Stimulated activated naive B cell treated with anti-CD40 and anti-IgM and Interleukin-4, amounts not matched to agents 10 μg/mL and 1 μg/mL and 100 μg/mL, for 72 hours (primary cell): ENCODE measurements at regions not wholly inside any gene's neighbourhood (a gene's known extent, or its start where the extent isn't known, plus 50 kb on each side); places are given as distances from the start of the nearest gene placed in this dataset.

Source experiments
- ATAC-seq, 2 donors: fragments of 150-1000 bp; cut with Tn5 transposase; replicated peaks; 2 replicates each; pipeline ENCODE4 v1.10.0; 2021; ENCODE audit warnings: moderate library complexity in 1 of 2
- DNase-seq: peaks from one replicate; pipeline ENCODE4 v3.0.0; 2021
- H3K27ac Mint-ChIP-seq: one replicate; pipeline ENCODE4 v1.8.0; 2022; ENCODE audit warnings: mild to moderate bottlenecking, mixed read lengths
- H3K27me3 Mint-ChIP-seq, 2 donors: one replicate each; pipeline ENCODE4 v1.8.0; 2022; ENCODE audit warnings: mixed read lengths in 2 of 2
- H3K36me3 Mint-ChIP-seq, 2 donors: one replicate each; pipeline ENCODE4 v1.8.0; 2022; ENCODE audit warnings: mixed read lengths in 2 of 2, mild to moderate bottlenecking in 1 of 2
- H3K4me1 Mint-ChIP-seq, 2 donors: one replicate each; pipeline ENCODE4 v1.8.0; 2022; ENCODE audit warnings: mixed read lengths in 2 of 2, mild to moderate bottlenecking in 1 of 2
- H3K4me3 Mint-ChIP-seq, 2 donors: one replicate each; pipeline ENCODE4 v1.8.0; 2022; ENCODE audit warnings: mild to moderate bottlenecking in 2 of 2, mixed read lengths in 2 of 2, moderate library complexity in 1 of 2
- H3K9me3 Mint-ChIP-seq, 2 donors: one replicate each; pipeline ENCODE4 v1.8.0; 2022; ENCODE audit warnings: mixed read lengths in 2 of 2, mild to moderate bottlenecking in 1 of 2

DNA sequence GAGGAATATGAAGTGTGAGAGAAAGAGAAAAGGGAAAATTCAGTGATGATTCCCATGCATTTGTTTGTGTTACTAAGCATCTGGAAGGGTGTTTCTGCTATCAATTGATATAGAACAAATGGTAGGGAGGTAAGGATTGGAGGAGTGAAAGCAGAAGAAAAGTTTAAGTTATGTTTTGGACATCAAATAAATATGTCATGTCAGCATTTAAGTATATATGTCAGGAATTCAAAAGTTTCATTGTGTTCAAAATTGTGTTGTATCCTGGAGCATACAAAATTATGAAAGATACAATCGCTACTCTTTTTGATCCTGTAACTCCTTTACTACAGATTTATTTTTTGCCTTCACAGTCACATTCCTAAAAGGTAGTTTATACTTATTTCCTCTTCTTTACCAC is 885.8 kb downstream of the KCNA4 start:
- H3K27me3 Mint-ChIP-seq = no peaks in the 10 kb centered on the region
- peaks cover 3 to 4% of the 10 kb centered on the region in 2 donors for H3K9me3 Mint-ChIP-seq
- DNase-seq = no peak
- no peak for ATAC-seq
- H3K4me1 Mint-ChIP-seq = no peaks in the 10 kb centered on the region
- no peak overlapping the region for H3K27ac Mint-ChIP-seq
- no peak overlapping the region for H3K4me3 Mint-ChIP-seq
- no peaks in the 10 kb centered on the region for H3K36me3 Mint-ChIP-seq

DNA sequence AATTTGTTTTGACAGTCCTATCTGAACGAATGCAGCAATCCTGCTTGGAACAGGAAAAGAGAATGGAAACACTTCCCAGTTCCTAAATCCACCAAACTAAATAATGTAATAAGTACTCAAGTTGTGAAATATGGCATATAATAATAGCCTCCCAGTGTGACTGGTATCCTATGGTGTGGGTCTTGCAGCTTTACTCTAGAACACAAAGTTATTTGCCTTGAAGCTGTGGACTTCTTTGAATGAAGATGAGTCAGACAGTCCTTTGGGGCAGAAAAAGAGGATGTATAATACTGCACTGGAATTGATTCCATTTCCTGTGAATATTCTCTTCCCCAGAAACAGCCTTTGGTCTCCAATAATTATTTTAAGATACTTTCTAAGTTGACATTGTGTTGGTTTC is 887.0 kb downstream of the KCNA4 start:
- H3K9me3 Mint-ChIP-seq = peaks cover 3 to 4% of the 10 kb centered on the region in 2 donors
- no peak overlapping the region for H3K4me3 Mint-ChIP-seq
- ATAC-seq (no peak), DNase-seq (no peak)
- no peaks in the 10 kb centered on the region for H3K27me3 Mint-ChIP-seq
- H3K4me1 Mint-ChIP-seq = no peaks in the 10 kb centered on the region
- H3K27ac Mint-ChIP-seq = no peak overlapping the region
- H3K36me3 Mint-ChIP-seq = no peaks in the 10 kb centered on the region

DNA sequence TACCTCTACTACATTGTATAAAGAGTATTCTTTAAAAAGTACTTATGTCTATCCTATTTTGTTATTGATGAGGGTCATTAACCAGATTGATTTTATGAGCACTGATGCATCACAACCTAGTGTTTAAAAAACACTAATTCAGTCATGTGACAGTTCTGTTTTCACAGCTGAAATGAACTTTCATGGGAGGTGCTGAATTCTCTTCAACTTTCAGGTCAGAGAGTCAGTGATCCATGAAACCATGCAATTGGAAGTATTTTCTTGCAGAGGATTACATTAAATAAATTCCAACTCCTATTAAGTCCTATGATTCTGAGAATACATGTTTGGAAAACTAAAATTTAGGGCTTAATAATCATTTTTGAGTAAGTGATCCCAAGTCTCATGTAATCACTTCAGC is 889.4 kb downstream of the KCNA4 start:
- H3K27ac Mint-ChIP-seq = no peak overlapping the region
- H3K9me3 Mint-ChIP-seq = peaks cover 3 to 4% of the 10 kb centered on the region in 2 donors
- no peaks in the 10 kb centered on the region for H3K36me3 Mint-ChIP-seq
- ATAC-seq = no peak
- DNase-seq = no peak
- H3K4me1 Mint-ChIP-seq = no peaks in the 10 kb centered on the region
- H3K27me3 Mint-ChIP-seq = no peaks in the 10 kb centered on the region
- no peak overlapping the region for H3K4me3 Mint-ChIP-seq

DNA sequence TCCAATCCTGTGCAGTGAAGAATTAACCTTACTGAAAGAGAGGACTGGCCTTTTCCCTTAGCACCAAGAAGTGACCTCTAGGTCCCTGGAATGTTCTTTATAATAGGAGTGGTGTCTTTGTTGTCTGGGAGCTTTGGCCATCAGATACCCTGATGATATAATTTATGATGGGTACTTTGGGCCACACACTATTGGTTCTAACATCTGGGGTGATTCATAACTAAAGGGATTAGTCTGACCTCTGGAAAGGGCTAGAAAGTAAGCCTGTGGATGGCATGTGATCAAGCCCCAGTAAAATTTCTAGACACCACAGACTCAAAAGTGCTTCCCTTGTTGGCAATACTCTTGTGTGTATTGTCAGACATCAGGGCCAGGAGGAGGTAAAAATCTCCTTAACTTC is 891.2 kb downstream of the KCNA4 start:
- Mint-ChIP-seq H3K27ac (no peak overlapping the region), H3K4me3 (no peak overlapping the region), H3K4me1 (no peaks in the 10 kb centered on the region), H3K36me3 (no peaks in the 10 kb centered on the region), H3K27me3 (no peaks in the 10 kb centered on the region), H3K9me3 (no peaks in the 10 kb centered on the region)
- DNase-seq (no peak), ATAC-seq (no peak)

DNA sequence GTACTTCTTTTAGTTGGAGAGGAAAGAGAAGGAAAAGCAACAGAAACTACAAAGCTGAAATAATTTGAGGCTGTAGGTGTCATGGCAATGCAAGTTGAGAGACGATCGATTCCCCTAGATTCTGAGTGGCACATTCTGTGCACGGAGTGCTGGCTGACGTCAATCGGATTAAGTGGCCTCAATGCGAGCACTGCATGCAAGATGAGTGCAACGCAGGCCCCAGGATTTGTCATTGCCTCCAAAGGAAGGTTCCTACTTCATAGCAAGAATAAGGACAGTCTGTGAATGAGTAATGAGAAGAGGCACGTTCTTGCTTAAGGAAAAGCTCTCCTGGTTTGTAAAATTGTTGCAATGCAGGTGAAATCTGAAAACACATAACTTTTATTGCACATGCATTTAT is 892.4 kb downstream of the KCNA4 start:
- ATAC-seq = no peak
- H3K4me3 Mint-ChIP-seq = no peak overlapping the region
- no peaks in the 10 kb centered on the region for H3K36me3 Mint-ChIP-seq
- DNase-seq = no peak
- H3K4me1 Mint-ChIP-seq = no peaks in the 10 kb centered on the region
- no peak overlapping the region for H3K27ac Mint-ChIP-seq
- no peaks in the 10 kb centered on the region for H3K27me3 Mint-ChIP-seq
- peaks cover 0 to 4% of the 10 kb centered on the region in 2 donors for H3K9me3 Mint-ChIP-seq

DNA sequence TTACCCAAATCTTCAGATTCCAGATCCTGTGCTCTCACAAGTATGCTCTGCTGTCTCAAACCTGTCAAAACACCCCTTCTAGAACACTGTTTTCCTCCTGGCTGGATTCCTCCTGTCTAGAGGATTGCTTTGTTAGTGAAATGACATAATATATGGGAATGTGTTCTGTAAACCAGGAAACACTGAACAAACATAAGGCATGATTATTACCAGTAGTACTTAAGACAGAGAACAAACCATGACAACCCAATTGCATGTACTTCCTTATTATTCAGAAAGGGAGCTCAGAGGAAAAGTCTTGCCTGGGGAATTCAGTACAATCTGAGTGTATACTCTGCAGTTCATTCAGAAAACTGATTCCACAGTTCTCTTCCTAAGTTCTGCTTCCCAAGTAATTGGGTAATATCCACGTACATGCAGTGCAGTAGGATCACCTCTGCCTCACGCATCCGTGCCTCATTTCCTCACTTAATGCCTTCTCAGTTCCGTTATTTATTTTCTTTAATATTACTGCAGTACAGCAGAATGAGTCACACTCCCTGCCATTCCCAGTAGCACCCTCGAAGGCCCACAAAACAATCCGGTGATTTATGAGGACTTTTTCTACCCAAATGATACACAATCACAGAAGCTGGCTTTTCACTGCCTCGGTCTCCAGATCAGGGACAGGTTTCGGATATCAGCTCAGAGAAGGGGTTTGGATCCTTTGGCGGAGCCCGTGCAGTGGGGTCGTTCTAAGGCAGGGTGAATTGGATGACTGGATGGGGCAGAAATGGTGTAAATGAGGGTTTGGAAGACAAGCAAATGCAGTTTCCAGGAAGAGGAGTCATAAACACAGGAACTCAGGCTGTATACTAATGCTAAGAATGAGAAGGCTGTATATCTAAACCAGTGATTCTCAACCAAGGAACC is 896.9 kb downstream of the KCNA4 start:
- Mint-ChIP-seq H3K36me3 (no peaks in the 10 kb centered on the region), H3K4me3 (no peak overlapping the region), H3K27me3 (no peaks in the 10 kb centered on the region), H3K4me1 (no peaks in the 10 kb centered on the region), H3K27ac (no peak overlapping the region), H3K9me3 (peaks cover 3 to 8% of the 10 kb centered on the region in 2 donors)
- no peak for DNase-seq
- ATAC-seq = no peak

DNA sequence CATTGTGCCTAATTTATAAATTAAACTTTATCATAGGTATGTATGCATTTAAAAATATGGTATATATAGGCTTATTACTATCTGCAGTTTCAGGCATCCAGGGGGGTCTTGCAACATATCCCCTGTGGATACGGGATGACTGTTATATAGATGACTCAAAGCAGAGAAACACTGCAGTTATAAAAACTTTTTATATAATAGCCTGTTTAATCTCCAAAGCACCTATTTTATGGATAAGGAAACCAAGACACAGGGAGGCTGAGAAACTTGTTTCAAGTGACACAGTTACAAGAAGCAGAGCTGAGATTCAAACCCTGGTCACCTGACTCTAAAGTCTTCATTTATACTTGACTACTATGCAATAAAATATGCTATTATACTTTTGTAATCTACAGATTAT is 897.7 kb downstream of the KCNA4 start:
- Mint-ChIP-seq H3K36me3 (no peaks in the 10 kb centered on the region), H3K27ac (no peak overlapping the region), H3K4me1 (no peaks in the 10 kb centered on the region), H3K27me3 (no peaks in the 10 kb centered on the region), H3K4me3 (no peak overlapping the region), H3K9me3 (peaks cover 3 to 8% of the 10 kb centered on the region in 2 donors)
- ATAC-seq (no peak), DNase-seq (no peak)

DNA sequence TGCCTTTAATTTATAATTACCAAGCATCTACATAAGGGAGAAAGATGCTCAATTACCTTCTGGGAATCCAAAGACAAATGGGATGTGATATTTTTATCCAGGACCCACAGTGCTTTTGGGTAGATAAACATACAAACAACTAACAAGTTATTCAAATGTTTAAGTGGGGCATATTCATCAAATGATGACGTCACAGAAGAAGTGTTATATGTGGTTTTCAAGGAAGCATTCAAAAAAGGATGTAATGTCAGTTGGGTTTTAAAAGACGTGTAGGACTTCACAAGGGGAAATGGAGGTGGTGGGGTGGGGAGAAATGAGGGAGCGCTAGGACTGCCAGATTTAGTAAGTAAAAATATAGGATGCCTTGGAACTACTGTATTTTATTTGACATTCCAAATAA is 915.9 kb downstream of the KCNA4 start:
- H3K27ac Mint-ChIP-seq = no peak overlapping the region
- H3K36me3 Mint-ChIP-seq = no peaks in the 10 kb centered on the region
- ATAC-seq (no peak), DNase-seq (no peak)
- H3K4me1 Mint-ChIP-seq = no peaks in the 10 kb centered on the region
- H3K27me3 Mint-ChIP-seq = no peaks in the 10 kb centered on the region
- peaks cover 5 to 8% of the 10 kb centered on the region in 2 donors for H3K9me3 Mint-ChIP-seq
- no peak overlapping the region for H3K4me3 Mint-ChIP-seq

DNA sequence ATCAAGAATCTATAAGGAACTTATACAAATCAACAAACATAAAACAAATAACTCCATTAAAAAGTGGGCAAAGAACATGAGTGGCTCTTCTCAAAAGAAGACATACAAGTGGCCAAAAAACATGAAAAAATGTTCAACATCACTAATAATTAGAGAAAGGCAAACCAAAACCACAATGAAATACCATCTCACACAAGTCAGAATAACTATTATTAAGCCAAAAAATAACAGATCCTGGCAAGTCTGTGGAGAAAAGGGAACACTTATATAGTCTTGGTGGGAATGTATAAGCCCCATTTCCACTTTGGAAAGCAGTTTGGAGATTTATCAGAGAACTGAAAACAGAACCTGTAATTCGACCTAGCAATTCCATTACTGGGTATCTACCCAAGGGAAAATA is 921.0 kb downstream of the KCNA4 start:
- H3K4me3 Mint-ChIP-seq = no peak overlapping the region
- DNase-seq (no peak), ATAC-seq (no peak)
- no peaks in the 10 kb centered on the region for H3K36me3 Mint-ChIP-seq
- H3K27me3 Mint-ChIP-seq = no peaks in the 10 kb centered on the region
- H3K9me3 Mint-ChIP-seq = peaks cover 0 to 5% of the 10 kb centered on the region in 2 donors
- H3K27ac Mint-ChIP-seq = no peak overlapping the region
- no peaks in the 10 kb centered on the region for H3K4me1 Mint-ChIP-seq

DNA sequence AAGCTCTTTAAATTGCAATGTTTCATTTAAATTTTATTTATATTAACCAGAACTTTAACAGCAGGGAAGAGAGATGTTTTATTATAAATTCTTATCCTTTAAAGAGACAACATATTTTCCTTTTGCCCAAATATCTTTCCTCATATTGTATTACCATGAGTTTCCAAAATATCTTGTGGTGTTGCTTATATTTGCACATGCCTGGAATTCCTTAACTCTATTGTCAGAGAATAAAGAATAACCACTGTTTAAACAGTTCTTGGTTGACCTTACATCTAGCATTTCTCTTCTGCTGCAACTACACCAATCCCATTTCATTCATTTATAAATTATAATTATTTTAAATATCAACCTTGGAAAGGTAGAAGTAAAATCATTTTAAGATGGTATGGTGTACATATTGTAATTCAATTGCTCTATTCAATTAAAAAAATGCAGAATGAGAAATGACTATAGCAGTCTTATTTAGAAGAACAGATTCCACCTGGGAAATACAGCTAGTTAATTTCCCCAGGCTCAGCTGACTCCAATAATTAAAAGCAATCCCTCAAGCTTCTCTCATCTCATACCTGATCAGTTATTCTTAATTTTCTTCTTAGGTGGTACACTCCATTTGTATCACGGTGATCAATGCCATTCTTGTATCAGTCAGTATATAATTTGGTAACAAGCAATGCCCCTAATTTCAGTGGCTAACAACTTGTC is 923.3 kb downstream of the KCNA4 start:
- Mint-ChIP-seq H3K27me3 (no peaks in the 10 kb centered on the region), H3K4me1 (no peaks in the 10 kb centered on the region), H3K4me3 (no peak overlapping the region), H3K9me3 (peaks cover 0 to 6% of the 10 kb centered on the region in 2 donors), H3K36me3 (no peaks in the 10 kb centered on the region), H3K27ac (no peak overlapping the region)
- DNase-seq (no peak), ATAC-seq (no peak)

DNA sequence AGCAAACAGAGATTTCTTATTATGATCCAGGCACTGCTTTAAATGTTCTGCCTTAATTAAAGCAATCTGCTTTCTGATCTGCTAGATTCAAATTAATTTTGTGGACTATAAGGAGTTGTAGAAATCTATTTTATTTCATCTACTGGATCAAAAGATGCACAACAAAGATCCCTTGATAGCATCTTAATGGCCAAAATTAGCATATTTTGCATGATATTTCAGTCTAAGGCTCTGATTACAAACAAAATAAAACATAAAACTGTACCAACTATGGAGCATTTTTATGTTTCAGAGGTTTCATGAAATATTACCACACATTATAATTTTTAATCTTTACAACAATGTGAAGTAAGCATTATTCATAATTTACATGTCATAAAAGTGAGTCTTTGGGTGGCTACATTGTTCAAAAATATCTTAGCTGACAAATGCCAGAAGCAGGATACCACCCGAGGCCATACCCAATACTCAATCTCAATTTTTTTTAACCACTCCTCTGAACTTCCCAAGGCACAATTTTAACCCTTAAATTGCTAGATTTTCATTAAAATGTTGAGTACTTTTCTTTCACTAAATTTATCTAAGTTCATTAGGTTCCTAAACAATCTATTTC is 929.5 kb downstream of the KCNA4 start:
- H3K27me3 Mint-ChIP-seq = no peaks in the 10 kb centered on the region
- ATAC-seq (no peak), DNase-seq (no peak)
- no peaks in the 10 kb centered on the region for H3K4me1 Mint-ChIP-seq
- H3K36me3 Mint-ChIP-seq = no peaks in the 10 kb centered on the region
- H3K9me3 Mint-ChIP-seq = peaks cover 5 to 8% of the 10 kb centered on the region in 2 donors
- H3K27ac Mint-ChIP-seq = no peak overlapping the region
- no peak overlapping the region for H3K4me3 Mint-ChIP-seq

DNA sequence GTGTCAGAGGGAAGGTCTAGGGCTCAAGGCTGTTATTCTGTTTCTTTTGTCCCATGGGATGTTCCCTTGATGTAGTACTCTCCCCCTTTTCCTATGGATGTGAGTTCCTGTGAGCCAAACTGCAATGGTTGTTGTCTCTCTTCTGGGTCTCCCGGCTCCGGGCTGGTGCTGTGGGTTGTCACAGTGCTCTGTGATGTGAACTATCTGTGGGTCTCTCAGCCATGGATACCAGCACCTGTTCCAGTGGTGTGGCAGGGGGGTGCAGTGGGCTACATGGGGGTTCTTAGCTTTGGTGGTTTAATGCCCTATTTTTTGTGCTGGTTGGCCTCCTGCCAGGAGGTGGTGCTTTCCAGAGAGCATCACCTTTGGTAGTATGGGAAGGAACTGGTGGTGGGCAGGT is 941.1 kb downstream of the KCNA4 start:
- no peak for ATAC-seq
- Mint-ChIP-seq H3K4me1 (no peaks in the 10 kb centered on the region), H3K36me3 (no peaks in the 10 kb centered on the region), H3K4me3 (no peak overlapping the region), H3K27me3 (no peaks in the 10 kb centered on the region), H3K27ac (no peak overlapping the region), H3K9me3 (peaks cover 10 to 12% of the 10 kb centered on the region in 2 donors)
- no peak for DNase-seq

DNA sequence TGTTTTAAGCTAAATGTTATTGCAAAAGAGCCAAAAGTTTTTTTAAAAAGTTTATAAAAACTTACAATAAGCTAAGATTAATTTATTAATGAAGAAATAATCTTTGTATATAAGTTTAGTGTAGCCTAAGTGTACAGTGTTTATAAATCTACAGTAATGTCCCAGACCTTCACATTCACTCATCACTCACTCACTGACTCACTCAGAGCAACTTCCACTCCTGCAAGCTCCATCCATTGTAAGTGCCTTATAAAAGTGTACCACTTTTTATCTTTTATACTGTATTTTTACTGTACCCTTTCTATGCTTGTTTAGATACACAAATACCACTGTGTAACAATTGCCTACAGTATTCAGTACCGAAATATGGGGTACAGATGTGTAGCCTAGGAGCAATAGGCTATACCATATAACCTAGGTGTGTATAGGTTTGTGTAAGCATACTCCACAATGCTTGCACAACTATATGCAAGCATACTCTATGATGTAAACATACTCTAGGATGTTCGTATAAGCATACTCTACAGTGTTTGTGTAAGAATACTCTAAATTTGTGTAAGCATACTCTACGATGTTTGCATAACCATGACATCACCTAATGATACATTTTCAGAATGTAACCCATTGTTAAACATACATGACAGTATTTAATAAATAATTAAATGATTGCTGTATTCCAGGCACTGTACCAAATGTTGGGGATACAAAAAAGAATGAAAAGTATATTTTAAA is 953.0 kb downstream of the KCNA4 start:
- no peaks in the 10 kb centered on the region for H3K4me1 Mint-ChIP-seq
- DNase-seq = no peak
- H3K9me3 Mint-ChIP-seq = peaks cover 8 to 14% of the 10 kb centered on the region in 2 donors
- no peak overlapping the region for H3K27ac Mint-ChIP-seq
- no peak overlapping the region for H3K4me3 Mint-ChIP-seq
- no peak for ATAC-seq
- H3K27me3 Mint-ChIP-seq = no peaks in the 10 kb centered on the region
- no peaks in the 10 kb centered on the region for H3K36me3 Mint-ChIP-seq

DNA sequence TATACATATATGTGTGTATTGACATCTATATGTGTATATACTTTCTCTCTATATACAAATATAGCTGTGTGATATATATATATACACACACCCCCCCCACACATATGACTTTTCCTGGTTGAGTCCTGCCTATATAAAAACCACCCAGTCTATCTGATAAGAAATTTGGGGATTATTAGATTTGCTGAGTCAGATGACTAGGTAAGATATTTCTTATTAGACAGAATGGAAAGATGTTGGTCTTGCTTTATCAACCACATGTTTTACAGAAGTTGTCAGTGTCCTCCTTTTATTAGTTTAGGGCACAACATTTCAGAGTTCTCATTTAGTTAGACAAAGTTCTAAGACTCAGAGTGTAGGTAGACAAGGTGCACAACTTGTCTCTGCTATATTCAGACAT is 953.3 kb downstream of the METTL15 start:
- DNase-seq (no peak), ATAC-seq (no peak)
- Mint-ChIP-seq H3K9me3 (peaks cover 7 to 8% of the 10 kb centered on the region in 2 donors), H3K27me3 (no peaks in the 10 kb centered on the region), H3K4me1 (no peaks in the 10 kb centered on the region), H3K27ac (no peak overlapping the region), H3K36me3 (no peaks in the 10 kb centered on the region), H3K4me3 (no peak overlapping the region)
